HG03342 (cell line): ENCODE measurements at regions not wholly inside any gene's neighbourhood (a gene's known extent, or its start where the extent isn't known, plus 50 kb on each side); places are given as distances from the start of the nearest gene placed in this dataset.
A peak's percentile ranks its signal among the peaks of the same experiment; 100 is the strongest.

Source experiments
- ATAC-seq: cut with Tn5 transposase; IDR thresholded peaks from one replicate; pipeline ENCODE4 v1.9.1; 2021; ENCODE audit warnings: mild to moderate bottlenecking, moderate library complexity; ENCODE audit not compliant: unreplicated experiment

- ATAC-seq = no peak
Measured at GRCh38 chr4:80145739-80146138, 51.6 kb upstream of the PRDM8 start.

DNA sequence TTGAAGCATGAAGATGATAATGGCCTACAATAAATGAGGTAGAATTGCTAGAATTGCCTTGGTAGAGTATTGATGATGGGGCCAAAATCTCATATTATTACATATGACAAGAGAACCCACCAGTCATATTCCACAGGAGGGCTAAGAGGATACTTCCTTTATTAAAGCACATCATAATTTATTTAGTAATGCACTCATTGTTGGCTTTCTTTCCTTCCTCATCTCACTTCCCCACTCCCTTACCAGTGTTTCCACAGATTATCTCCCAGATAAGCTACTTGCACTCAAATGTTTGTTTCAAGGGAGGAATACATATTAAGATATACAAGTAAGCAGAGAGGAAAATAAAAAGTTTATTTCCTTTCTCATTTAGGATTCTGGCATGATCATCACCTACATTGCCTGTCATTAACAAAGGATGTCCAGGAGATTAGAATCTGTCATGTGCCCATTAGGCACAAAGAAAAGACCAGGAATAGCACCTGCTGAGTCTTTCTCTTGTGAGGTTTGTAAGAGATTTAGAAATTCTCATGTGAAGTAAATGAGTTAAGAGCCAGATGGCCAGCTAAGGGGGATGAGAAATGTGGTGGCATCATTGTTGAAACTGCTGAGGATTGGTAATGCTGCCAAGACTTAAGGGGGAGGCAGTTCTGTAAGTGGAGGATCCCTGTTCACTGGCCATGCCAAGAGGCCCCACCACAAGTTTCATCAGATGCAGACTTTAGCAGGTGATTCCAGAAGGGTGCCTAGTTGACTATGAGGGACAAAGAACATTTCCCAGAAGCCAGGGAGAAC lies 52.4 kb upstream of the PRDM8 start:
- ATAC-seq = no peak

- no peak for ATAC-seq
Measured at GRCh38 chr4:80143307-80143679, 54.0 kb upstream of the PRDM8 start.

DNA sequence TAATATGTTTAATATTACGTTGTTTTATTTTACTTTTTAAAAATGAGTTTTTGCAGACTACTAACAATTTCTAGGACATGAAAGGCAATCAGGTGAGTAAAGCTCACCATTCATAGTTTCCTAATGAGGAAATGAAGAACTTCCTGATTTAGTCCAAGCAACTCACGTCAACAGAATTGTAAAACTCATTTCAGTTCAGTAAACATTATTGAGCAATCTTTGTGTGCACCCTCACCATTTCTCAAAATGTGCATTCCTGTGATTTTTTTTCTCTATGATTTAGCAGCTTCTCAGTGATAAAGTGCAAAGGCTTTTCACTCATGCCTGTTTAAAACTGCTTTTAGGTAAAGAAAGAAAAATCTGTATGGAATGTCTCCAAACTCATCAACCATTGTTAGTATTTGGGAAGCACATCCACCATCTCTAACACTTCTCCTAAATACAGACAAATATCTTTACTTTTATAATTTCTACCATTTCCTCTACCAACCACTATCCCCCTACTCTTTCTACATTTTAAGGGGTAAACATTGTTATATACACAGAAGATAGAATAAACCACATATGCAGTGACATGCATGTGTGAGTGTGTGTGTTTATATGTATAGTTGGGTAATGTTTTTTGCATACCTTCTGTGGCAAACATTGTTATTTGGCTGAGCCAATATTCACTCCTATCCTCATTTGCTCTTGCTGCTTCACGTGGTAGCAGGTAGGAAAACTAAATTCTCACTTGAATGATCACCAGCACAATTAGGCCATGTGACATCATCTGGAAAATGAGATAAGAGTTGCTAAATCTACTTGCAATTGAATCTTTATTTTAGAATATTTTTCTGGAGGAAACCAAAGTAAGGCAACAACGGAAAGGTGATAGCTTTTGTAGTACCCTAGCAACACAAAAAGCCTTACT lies 54.7 kb upstream of the PRDM8 start:
- ATAC-seq = no peak

- ATAC-seq = no peak
Measured at GRCh38 chr4:80141543-80141942, 55.8 kb upstream of the PRDM8 start.

DNA sequence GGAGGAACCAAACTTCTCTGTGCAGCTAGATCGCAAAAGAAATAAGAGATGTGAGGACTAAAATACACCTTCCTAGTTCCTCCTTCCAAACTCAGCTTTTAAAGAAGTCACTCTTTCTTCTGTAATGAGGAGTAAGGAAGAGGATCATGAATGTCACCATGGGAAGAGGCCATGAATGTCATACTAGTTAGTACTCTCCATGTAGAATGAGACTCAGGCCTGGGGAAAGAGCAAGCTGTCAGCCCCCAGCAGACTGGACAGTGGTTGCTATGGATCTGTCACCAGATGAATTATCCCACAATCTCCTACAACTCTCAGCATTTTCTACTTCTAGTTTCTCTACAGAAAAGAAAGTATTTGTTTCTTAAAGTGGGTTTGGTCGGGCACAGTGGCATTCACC lies 57.1 kb upstream of the PRDM8 start:
- ATAC-seq = no peak

DNA sequence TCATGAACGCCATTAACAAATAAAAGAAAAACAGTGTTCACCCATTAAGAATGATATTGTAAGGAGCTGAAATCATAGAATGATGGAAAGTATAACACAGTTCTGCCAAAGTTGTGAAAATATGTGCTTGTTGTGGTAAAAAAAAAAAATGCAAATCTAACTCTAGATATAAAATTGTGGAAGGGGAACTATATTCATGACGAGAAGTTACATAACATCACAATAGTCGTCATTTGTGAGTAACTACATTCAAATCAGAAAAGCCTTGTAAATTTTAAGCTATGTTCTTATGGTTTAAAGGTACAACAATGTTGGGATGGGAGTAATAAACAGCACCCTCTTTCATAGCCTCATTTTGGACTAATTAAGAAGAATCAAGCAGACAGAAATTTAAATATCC lies 57.6 kb upstream of the PRDM8 start:
- no peak for ATAC-seq

GRCh38 chr4:80138551-80139538 lies 58.5 kb upstream of the PRDM8 start:
- ATAC-seq = peak; percentile 94

GRCh38 chr4:80137631-80138030 lies 59.7 kb upstream of the PRDM8 start:
- no peak for ATAC-seq

DNA sequence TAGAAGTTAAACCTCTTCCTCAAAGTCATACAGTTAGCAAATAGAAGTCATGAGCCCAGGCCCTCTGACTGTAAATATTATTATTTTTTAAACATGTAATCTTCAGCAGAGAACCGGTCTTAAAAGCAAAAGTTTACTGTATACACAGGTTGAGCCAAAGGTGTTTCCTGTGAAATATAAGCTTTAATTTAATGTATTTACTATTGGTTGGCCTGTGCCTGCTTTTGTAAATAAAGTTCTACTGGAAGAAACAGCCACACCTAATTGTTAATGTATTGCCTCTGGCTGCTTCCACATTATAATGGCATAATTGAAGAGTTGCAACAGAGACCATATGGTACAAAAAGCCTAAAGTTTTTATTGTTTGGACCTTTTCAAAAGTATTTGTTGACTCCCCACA lies 61.0 kb upstream of the PRDM8 start:
- ATAC-seq = no peak

GRCh38 chr4:80135702-80136058 lies 61.6 kb upstream of the PRDM8 start:
- ATAC-seq = no peak

- no peak for ATAC-seq
Measured at GRCh38 chr4:80134936-80135701, 62.1 kb upstream of the ANTXR2 start.

DNA sequence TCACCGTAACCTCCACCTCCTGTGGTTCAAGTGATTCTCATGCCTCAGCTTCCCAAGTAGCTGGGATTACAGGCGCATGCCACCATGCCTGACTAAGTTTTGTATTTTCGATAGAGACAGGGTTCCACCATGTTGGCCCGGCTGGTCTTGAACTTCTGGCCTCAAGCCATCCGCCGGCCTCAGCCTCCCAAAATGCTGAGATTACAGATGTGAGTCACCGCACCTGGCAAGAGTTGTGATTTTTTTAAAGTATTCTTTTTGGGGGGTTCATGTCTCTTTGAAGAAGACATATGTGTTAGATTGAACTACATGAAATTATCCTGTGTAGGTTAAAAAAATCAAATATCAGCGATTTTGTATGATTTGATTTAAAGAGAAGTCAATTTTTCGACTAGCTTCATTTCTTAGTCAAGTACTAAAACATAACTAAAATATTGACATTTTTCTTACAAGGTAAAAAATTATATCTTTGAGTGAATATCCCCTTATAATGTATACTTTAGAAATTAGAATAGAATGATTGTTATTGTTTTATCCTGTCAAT lies 60.3 kb upstream of the ANTXR2 start:
- ATAC-seq = no peak

DNA sequence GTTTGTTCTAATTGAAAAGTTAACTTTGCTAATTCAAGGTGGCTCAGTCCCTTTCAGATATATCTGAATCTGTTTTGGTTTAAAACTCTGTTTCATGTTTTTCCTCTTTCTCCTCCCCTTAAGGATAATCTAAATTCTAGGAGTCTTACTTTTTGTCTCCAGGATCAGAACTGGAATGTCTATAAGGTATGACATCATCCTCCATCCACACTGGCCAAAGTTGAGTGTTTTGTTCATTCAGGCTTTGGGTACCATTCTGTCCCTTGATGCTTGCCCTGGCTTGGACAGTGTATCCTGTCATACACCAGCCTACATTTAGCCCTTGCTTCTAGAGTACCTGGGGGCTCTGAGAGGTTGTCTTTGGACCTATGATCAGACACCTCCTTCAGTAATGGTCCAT lies 56.8 kb upstream of the ANTXR2 start:
- ATAC-seq = no peak

- ATAC-seq = no peak
Measured at GRCh38 chr4:80128941-80129340, 55.9 kb upstream of the ANTXR2 start.

DNA sequence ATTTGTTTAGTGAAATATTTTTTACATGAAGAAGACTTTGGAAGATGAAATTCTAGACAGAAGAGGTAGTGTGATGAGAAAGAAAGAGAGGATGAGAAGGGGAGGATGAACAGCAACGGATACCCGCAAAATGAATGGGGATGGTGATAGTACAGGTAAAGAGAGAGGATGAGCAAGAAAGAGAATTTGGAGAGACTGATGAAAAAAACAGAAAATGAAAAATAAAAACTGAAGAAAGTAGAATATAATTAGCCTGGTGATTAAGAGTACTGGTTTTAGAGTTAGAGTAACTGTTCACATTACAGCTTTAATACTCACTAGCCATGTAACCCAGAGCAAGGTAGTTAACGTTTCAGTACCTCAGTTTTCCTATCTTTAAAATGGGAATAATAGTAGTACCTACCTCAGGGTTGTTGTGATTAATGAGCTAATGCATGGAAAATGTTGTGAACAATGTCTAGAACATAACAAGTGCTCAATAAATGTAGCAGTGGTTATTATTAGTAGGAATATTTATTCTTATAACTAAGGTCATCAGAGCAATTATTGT lies 54.9 kb upstream of the ANTXR2 start:
- ATAC-seq = no peak

DNA sequence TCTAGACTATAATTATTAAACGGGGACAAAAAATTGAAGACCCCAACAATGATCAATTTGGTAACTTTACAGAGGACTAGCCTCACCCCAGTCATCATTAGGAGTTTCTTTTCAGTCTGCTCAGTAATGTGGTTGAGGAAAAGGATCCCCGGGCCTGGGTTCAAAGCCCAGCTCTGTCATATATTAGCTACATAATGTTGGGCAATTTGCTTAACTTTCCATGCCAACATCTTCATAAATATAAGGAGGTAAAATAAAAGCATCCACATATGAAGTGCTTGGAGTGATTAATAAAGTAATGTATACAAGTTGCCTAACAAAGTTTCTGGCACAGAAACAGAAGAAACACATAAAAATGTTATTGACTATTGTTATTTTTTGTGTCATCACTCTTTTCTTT lies 53.4 kb upstream of the ANTXR2 start:
- ATAC-seq = no peak

DNA sequence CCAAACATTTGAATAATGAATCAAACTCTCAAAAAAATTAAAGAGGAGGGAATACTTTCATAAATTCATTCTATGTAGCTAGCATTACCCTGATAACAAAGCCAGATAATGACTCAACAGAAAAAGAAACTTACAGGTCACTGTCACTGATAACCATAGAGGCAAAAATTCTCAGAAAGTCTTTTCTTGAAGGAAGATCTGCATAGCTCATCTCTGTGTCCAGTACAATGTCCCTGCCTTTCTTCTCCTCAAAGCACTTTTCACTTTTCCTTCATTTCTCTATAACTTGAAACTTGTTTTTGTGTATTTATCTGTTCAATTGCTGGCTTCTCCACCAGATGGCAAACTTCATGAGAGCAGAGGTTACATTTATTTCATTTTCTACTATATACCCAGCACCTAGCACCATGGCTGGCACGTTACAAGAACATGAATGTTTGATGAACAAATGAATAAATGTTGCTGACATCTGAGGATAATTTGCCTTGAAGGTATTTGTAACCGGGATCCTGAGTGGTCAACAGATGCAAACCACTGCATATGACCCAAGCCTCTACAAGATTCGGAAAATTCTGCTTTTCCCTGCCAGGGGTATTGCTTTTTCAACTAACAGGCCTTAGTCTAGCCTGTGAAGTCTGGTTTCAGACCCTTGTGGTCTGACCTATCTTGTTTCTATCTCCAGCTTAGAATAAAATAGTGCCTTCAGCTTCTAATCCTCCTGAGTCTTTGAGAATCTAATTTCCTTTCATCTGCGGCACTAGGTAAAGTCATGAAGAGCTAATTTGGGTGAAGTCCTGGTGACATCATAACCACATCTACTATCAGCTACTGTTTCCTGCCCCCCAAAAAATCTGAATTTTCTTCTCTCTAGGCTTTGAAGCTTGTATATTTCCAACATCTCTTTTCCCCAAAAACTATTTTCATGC lies 52.5 kb upstream of the ANTXR2 start:
- peak; percentile 58 for ATAC-seq
